Amygdala (tissue), 56 donors: ENCODE measurements at regions not wholly inside any gene's neighbourhood (a gene's known extent, or its start where the extent isn't known, plus 50 kb on each side); places are given as distances from the start of the nearest gene placed in this dataset.

Source experiments
- DNase-seq, 56 donors: peaks; one replicate each; lab custom pipeline; 2025; lab: John Stamatoyannopoulos, UW

DNA sequence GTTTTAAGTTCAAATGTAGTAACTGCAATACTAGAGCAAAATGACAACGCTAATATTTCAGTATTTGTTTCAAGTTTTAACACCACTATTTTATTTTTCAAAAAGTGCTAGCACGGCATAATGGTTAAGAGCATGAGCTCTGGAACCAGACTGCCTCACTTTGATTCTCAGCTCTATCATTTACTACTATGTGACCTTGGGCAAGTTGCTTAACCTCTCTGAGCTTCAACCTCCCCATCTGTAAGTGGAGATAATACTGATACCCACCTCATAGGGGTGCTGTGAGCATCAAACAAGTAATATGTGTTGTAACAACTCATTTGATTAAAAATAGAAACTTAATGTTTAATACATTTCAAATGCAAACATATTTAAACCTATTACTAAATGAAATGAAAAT lies 115.4 kb upstream of the NPHP3 start:
- no peak for DNase-seq

DNA sequence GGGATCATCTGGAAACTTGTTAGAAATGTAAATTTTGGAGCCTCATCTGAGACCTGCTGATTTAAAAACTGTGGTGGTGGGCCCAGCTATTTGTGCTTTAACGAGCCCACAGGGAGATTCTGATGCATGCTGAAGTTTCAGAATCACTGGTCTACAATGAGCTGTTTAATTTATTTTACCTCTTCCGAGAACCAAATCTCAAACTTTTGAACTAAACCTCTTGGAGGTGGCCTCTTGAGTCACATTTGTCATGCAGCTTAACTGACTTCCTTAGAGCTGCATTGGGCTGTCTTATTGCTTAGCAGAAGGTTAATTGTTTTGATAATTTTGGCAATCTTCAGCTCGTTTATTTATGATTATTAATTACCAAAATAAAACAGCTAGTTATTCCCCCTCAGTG lies 112.1 kb upstream of the NPHP3 start:
- DNase-seq: no peak

DNA sequence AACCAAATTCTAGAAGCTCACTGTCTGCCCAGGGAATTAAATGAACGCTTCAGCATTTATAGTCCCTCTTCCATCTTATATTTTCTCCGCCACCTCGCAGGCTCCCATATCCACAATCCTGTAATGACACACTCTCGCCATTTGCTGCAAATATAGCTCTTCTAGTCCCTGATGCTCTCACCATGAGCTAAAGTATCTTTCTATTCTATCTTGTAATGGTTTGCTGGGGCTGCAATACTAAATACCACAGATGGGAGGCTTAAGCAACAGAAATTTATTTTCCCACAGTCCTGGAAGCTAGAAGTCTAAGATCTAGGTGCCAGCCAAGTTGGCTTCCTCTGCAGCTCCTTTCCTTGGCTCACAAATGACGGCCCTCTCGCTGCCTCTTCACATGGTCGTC lies 106.9 kb upstream of the NPHP3 start:
- no peak for DNase-seq

DNA sequence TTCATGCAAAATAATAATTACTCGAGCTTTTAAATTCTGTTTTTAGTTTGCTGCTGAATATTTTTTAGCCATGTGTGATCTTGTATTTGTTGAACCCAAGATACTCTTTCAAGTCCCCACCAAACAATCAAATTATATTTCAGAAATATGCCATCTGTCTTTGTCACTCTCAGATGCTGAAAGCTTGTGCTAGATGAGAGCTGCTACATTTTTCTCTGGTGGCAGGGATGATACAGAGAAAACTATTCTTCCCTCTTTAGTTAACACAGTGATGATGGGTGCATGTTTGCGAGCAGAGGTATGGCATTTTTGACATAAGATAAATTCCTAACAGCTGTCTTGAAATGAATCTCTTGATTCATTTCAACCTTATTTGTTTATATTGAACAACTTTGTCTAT lies 100.6 kb upstream of the NPHP3 start:
- no peak for DNase-seq

DNA sequence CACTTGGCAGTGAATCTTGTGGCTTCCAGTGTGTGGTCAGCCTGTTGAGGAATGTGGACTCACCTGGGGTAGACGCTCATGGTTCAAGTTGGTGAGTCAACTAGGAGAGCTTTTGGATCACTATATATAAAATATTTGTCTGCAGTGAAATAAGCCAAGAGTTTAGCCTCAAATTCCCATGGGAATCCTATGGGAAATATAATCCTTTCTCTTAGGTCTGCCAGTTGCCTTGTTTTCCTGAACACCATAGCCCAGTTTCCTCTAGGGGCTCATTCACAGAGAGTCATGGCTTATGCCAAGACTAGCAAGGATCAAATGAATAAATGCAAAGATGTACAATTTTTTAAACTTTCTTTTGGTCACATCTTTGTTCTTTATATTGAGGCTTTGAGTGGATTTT lies 100.1 kb upstream of the NPHP3 start:
- DNase-seq: no peak

DNA sequence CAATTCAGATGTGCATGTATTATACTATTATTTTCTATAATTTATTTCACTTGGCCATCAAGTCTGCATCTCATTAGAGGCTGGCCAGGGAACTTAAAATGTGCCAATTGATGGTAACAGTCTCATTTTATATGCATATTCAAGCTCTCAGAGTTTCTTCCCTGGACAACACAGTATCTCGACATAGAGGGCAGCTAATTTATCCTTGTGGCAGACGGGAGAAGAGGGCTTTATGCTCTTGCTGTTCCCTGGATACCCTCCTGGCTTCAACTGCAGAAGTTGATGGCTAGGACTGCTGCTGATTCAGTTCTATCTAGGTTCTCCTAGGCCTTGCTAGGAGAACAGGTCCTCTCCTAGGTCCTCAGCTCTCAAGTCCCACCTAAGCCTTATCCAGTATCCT lies 99.1 kb upstream of the NPHP3 start:
- DNase-seq: no peak

DNA sequence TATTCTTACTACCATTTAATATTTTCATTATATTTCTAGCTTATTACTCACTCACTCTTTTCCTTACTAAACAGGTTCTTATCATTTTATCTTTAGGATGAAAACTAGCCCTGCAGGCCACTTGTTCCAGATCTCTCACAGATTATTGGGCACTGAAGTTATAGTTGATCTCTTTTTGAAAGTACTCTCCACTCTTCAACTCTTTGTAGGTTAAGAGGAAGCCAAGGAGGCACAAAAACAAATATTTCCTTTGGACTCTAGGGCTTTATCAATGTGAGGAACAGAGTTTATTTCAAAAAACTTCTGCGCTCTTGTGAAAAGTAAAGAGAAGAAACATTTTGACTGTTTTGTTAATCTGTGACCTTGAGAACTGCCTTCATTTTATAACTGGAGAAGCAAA lies 96.0 kb upstream of the NPHP3 start:
- DNase-seq: no peak

DNA sequence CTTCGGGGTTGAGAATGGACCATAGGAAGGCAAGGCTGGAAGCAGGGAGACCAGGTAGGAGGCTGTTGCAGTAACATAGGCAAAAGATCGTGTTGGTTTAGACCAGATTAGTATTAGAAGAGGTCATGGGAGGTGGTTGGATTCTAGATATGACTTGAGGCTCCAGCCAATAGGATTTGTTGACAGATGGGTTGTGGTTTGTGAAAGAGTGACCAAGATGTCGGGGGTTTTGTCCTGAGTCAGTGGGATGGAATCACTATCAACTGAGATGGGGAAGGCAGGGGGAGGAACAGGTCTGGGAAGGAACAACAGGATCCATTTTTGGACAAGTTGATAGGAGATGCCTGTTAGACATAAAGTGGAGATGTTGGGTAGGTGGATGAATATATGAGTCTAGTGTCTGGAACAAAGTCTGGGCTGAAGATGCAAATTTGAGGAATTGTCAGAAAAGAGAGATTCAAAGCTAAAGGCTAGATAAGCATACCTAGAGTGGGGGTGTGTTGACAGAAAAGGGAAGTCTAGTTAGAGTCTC lies 95.5 kb upstream of the NPHP3 start:
- DNase-seq: no peak

DNA sequence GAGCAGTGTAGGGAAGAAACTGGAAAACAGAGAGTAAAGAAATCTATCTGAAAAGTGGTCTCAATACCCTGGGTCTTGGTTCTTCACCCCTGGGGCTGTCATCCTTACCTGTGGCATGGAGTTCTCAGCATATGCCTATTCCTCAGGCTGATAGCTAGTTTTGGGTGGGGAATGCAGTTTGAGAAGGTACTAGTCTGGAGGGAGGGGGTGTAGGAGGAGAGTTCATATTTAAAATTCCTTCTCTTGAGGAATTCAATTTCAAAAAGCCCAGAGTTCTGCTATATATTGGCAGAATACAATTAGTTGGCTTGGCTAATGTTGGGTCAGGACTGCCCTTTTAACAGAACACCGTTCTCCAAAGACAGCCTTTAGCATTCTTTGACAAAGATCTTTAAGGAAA lies 82.9 kb upstream of the NPHP3 start:
- DNase-seq: no peak

DNA sequence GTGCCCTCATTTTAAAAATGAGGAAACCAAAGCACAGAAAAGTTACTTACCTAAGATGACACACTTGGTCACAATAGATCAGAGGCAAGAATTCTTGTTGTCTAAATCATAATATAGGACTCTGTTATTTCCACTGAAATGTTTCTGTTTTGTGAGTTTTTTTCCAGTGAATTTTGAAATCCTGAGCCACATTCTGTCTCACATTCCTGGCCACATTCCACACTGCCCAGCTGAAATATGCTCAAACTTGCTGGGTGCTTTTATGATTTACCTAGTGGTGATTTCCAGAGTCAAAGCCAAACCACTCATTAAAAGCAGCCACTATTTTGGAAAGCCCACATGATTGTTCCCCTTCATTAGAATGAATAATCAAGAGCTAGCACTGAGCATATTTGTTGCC lies 82.3 kb upstream of the NPHP3 start:
- no peak for DNase-seq

DNA sequence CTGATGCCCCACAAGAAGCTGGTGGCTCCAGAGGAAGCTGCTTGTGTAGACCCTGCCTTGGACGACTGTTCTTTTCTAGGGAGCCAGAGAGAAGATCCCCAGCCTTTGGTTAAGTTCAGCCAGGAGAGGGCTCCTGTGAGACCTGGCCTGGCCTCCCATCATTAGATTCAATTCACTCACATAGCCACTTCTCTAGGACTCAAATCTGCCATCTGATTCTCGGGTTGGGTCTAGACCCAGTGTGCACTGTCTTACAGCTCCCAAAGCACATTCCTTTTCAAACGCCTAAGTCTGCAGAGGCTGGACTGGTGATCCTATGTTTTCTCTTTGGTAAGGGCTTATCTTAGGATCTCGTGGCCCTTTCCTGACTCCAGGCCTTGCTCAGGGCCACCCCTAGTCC lies 81.7 kb upstream of the NPHP3 start:
- no peak for DNase-seq

DNA sequence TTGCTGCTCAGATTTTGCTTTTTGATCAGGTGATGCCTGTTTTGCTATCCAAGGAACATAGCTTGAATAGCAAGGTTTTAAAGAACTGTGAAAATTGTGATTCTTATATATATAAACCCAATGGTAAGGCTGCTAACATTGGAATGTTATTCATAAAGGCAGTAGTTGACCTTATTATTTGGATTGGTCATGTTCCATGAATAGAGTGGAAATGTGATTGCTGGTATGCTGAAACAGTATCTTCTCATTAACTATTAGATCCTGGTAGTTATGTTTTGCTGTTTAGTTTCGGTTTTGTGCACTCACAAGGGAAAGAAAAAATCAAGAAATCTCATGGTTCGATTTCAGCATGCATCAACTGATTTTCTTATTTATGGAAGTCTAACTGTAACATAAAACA lies 78.7 kb upstream of the NPHP3 start:
- no peak for DNase-seq

DNA sequence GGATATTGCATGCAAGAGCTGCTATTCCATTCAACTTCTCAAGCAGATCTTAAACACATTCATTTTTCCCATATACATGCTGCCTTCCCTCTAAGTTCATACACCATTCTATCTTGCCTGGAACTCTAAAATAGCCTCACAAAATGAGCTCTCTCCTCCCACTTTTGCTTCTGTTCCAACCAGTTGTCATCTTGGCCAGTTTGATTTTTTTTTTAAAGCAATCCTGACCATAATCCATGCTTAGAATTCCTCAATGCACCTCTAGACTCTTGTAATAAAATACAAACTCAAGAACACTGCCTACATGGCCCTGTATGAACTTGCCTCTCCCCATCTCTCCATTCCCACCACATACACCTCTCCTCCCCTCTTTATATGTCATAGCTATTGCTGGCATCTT lies 68.6 kb upstream of the NPHP3 start:
- no peak for DNase-seq

DNA sequence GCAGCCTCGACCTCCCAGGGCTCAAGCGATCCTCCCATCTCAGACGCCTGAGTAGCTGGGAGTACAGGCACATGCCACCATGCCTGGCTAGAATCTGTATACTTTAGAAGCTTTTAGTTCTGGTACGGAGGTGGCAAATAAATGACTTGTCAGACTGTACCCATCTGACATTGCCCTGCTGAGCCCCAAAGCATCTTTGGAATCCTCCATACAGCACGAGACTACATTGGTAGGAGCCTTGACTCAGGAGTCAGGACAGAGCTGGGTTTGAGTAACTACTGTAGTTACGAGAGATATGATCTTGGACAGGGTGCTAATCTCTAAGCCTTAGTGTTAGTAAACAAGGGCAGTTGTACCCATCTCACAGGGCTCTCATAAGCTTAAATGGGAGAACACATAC lies 67.8 kb upstream of the NPHP3 start:
- no peak for DNase-seq

DNA sequence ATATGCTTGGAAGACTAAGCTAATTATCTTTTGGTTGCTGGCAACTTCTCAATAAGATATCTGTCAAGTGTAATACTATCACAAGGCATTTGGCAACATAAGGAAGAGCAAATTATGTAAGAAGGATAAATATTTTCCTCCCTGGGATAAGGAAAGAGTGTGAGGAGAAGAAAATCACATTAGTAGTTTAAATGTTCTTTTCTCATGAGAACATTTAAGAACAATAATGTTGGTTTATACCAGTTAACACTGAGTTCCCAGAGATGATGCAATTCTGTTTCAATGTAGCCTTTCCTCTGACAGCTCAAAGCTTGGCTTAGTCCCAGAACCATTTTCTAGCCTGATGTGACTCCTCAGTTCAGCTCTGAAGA lies 66.1 kb upstream of the NPHP3 start:
- peak in 9 of 56 donors; percentile 2 to 24 (median 7) for DNase-seq

DNA sequence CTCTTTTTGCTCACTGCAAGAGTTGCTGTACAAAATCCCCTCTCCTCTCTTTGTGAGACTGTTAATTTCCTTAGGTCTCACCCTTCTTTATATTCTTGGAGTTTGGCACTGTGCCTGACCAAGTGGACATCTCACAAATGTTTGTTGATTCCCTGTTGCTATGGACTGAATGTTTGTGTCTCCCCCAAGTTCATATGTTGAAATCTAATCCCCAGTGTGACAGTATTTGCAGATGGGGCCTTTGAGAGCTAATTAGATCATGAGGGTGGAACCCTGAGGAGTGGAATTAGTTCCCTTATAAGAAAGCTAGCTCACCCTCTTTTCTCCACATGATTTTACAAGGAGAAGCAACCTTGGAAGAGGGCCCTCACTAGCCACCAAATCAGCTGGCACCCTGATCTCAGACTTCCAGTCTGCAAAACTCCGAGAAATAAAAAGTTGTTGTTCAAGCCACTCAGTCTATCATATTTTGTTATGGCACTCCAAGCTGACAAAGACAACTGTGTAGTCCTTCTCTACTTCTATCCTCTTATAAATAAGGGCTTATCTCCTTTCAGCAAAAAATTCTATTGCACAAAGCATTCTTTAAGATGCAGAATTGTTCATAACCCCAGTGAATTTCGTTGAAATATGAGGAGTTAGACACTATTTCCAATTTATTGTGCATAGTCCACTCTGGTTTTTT lies 65.5 kb upstream of the NPHP3 start:
- no peak for DNase-seq

DNA sequence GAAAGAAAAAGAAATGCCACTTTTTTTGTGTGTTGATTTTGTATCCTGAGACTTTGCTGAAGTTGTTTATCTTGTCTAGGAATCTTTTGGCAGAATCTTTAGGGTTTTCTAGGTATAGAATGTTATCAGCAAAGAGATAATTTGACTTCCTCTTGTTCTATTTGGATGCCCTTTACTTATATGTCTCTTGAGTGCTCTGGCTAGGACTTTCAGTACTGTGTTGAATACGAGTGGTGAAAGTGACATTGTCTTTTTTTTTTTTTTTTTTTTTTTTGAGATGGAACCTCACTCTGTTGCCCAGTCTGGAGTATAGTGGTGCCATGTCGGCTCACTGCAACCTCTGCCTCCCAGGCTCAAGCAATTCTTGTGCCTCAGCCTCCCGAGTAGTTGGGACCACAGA lies 64.7 kb upstream of the NPHP3 start:
- no peak for DNase-seq

DNA sequence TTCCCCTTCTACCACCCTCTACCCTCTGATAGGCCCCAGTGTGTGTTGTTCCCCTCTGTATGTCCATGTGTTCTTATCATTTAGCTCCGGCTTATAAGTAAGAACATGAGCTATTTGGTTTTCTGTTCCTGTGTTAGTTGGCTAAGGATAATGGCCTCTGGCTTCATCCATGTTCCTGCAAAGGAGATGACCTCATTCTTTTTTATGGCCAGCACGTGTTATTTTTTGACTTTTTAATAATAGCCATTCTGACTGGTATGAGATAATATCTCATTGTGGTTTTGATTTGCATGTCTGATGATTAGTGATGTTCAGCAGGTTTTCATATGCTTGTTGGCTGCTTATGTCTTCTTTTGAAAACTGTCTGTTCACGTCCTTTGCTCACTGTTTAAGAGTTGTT lies 63.1 kb upstream of the NPHP3 start:
- DNase-seq: no peak

DNA sequence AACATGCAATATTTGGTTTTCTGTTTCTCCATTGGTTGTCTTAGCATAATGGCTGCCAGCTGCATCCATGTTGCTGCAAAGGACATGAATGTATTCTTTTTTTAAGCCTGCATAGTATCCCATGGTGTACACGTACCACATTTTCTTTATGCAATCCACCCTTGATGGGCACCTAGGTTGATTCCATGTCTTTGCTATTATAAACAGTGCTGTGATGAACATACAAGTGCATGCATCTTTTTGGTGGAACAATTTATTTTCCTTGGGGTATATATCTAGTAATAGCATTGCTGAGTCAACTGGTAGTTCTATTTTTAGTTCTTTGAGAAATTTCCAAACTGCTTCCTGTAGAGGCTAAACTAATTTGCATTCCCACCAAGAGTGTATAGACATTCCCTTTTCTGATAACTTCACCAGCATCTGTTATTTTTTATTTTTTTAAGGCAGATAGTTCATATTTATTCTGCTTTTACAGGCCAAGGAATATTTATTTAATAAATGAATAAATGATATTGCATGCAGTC lies 62.4 kb upstream of the NPHP3 start:
- DNase-seq: no peak

DNA sequence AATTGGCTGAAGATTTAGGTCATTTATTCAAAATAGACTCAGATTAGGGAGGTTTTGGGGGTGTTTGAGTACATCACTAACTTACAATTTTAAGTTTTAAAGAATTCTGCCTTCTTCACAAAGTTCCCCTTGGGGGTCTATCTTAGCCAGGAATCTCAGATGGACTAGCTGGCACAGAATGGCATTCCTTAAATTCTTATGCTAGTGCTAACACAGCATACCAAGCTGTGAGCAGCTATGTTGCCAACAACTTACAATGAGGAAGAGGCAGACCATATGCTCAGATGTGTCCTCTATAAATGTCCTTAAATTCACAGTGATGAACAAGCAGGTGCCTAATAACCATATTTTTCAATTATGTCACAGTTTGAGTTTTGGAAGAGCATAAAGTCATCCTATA lies 60.9 kb upstream of the NPHP3 start:
- DNase-seq: no peak

DNA sequence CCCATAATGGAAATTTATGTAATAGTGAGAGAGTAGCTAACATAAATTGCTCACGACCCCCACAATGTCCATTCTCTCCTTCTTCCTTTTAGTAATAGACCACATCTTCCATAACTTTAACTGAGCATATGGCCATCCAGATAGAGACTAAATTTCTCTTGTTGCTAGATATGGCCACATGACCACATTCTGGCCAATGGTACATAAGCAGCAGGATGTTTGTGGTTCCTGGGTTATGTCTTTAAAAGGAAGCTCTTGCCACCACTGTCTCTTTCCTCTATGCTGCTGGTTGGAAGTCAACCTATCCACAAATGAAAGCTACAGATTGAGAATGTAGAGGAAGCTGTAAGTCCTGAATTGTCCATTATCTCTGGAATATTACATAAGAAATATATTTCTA lies 59.7 kb upstream of the NPHP3 start:
- DNase-seq: no peak

DNA sequence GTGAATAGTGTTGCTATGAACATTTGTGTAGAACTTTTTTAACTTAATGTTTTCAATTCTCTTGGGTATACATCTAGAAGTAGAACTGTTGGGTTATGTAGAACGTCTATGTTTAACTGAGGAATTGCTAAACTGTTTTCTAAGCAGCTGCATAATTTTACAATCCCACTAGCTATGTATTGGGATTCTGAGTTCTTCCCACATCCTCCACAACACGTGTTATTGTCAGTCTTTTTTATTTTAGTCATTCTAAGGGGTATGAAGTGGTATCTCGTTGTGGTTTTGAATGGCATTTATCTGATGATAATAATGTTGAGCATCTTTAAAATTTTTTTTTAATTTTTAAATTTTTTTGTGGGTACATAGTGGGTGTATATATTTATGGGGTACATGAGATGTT lies 55.0 kb upstream of the NPHP3 start:
- no peak for DNase-seq

DNA sequence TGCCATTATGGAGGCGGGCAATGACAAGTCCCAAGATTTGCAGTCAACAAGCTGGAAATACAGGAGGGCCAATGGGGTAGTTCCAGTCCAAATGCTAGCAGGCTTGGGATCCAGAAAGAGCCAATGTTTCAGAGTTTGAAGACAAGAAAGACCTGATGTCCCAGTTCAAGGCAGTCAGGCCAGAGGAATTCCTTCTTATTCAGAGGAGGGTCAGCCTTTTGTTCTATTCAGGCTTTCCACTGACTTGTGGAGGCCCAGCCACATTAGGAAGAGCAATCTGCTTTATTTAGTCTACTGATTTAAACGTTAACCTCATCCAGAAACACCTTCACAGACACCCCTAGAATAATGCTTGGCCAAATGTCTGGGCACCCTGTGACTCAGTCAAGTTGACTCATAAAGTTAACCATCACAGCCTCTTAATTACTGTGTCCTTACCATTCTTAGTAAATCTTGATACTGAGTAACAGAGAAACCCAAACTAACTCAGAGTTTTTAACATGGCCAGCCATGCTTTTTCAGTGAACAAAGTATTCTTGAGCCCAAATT lies 50.9 kb upstream of the NPHP3 start:
- no peak for DNase-seq
